ENCODE measurements at regions not wholly inside any gene's neighbourhood (a gene's known extent, or its start where the extent isn't known, plus 50 kb on each side); places are given as distances from the start of the nearest gene placed in this dataset.
A peak's percentile ranks its signal among the peaks of the same experiment; 100 is the strongest.

DNA sequence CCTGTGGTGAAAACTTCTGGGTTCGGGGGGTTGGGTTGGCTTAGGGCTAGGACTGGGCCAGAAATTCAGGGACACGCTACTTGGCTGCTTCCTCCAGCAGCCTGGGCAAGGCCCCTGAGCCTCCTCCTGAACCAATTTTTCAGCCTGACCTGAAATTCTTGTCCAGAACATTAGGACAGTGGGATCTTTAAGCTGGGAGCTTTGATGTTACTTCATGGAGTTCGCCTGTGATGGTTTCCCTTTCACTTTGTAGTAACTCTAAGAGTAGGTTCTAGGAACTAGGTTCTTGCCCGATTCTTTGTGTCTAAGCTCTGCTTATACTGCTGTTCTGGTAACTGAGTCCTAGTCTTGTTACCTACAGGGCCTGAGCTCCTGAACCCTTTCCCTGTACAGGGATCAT, 75.3 kb downstream of the S1PR1 start:
- WGBS, 4 donors, result 83 to 93% (median 91%) methylated on average over 4 of the region's 4 CpGs
- no peaks in the 10 kb centered on the region for H3K9me3 ChIP-seq
- peaks cover 0 to 11% (median 0%) of the 10 kb centered on the region in 9 donors for H3K27me3 ChIP-seq
- no peak overlapping the region for H3K4me3 ChIP-seq
- peaks cover 0 to 28% (median 0%) of the 10 kb centered on the region in 12 donors for H3K4me1 ChIP-seq
- no peaks in the 10 kb centered on the region for H3K36me3 ChIP-seq
- intact Hi-C loops (cut with DNase I), result loop anchor here in 3 of 10 donors (5.0 to 10.0 kb wide), 2 partner anchors 45 to 253 kb away; no protein-coding TSS in a partner anchor
- TF ChIP-seq, protein P1, sequence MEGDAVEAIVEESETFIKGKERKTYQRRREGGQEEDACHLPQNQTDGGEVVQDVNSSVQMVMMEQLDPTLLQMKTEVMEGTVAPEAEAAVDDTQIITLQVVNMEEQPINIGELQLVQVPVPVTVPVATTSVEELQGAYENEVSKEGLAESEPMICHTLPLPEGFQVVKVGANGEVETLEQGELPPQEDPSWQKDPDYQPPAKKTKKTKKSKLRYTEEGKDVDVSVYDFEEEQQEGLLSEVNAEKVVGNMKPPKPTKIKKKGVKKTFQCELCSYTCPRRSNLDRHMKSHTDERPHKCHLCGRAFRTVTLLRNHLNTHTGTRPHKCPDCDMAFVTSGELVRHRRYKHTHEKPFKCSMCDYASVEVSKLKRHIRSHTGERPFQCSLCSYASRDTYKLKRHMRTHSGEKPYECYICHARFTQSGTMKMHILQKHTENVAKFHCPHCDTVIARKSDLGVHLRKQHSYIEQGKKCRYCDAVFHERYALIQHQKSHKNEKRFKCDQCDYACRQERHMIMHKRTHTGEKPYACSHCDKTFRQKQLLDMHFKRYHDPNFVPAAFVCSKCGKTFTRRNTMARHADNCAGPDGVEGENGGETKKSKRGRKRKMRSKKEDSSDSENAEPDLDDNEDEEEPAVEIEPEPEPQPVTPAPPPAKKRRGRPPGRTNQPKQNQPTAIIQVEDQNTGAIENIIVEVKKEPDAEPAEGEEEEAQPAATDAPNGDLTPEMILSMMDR (IDR thresholded peaks at IDR 0.05), result no peak
- no peak for DNase-seq
- ATAC-seq, result no peak
- peak overlapping the region in 1 of 12 donors; percentile 38 for H3K27ac ChIP-seq

GRCh38 chr1:101313356-101313755, 76.5 kb downstream of the S1PR1 start:
- peaks cover 0 to 27% (median 0%) of the 10 kb centered on the region in 12 donors for H3K4me1 ChIP-seq
- DNase-seq (no peak), ATAC-seq (no peak)
- peaks cover 0 to 21% (median 0%) of the 10 kb centered on the region in 9 donors for H3K27me3 ChIP-seq
- TF ChIP-seq, protein P1 (IDR thresholded peaks at IDR 0.05), result no peak
- no peak for TF ChIP-seq POLR2A (IDR thresholded peaks at IDR 0.05)
- WGBS, 4 donors, result 91 to 97% (median 95%) methylated on average over 7 of the region's 7 CpGs
- H3K36me3 ChIP-seq, result no peaks in the 10 kb centered on the region
- no peak overlapping the region for H3K27ac ChIP-seq
- no peak overlapping the region for H3K4me3 ChIP-seq
- no peaks in the 10 kb centered on the region for H3K9me3 ChIP-seq
- intact Hi-C loops (cut with DNase I), result loop anchor here in 3 of 10 donors (5.0 to 10.0 kb wide), 2 partner anchors 44 to 251 kb away; no protein-coding TSS in a partner anchor

- Histone ChIP-seq H3K4me1 (peaks cover 0 to 20% (median 0%) of the 10 kb centered on the region in 12 donors), H3K9me3 (no peaks in the 10 kb centered on the region), H3K27ac (no peak overlapping the region), H3K36me3 (no peaks in the 10 kb centered on the region), H3K27me3 (peaks cover 0 to 24% (median 0%) of the 10 kb centered on the region in 9 donors), H3K4me3 (no peak overlapping the region)
- intact Hi-C loops (cut with DNase I), result loop anchor here in 3 of 10 donors (5.0 to 10.0 kb wide), 2 partner anchors 43 to 251 kb away; no protein-coding TSS in a partner anchor
- no peak for TF ChIP-seq POLR2A (IDR thresholded peaks at IDR 0.05)
- TF ChIP-seq, protein P1 (IDR thresholded peaks at IDR 0.05), result no peak
- DNase-seq (no peak), ATAC-seq (no peak)
- 97 to 100% (median 99%) methylated on average over 2 of the region's 2 CpGs for WGBS, 4 donors
Observed at GRCh38 chr1:101314244-101314643, 77.4 kb downstream of the S1PR1 start.

DNA sequence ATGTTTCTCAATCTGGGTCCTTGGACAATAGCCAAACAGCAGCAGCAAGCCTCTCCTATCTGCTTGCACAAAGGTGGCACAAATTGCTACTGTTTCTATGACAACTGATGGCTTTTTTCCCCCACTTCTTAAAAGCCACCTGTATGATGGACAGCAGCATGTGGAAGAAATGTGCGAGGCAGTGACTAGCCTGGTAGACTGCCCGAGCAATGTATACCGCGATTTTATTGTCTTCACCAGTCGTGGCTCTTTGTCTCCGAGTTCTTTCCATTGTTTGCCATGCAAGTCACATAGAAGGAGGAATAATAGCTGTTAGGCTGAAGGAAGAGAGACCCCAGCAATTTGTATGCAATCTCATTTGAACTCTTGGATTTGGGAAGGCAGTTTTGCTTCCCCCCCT, 79.4 kb downstream of the S1PR1 start:
- no peaks in the 10 kb centered on the region for H3K36me3 ChIP-seq
- peaks cover 0 to 1% (median 0%) of the 10 kb centered on the region in 12 donors for H3K4me1 ChIP-seq
- intact Hi-C loops (cut with DNase I), result loop anchor here in 1 of 10 donors (10.0 kb wide), 1 partner anchor 249 kb away; no protein-coding TSS in a partner anchor
- H3K27me3 ChIP-seq, result peaks cover 0 to 24% (median 0%) of the 10 kb centered on the region in 9 donors
- 86 to 92% (median 89%) methylated on average over 6 of the region's 6 CpGs for WGBS, 4 donors
- H3K27ac ChIP-seq, result no peak overlapping the region
- no peaks in the 10 kb centered on the region for H3K9me3 ChIP-seq
- DNase-seq, result no peak
- no peak for ATAC-seq
- TF ChIP-seq, protein P1 (IDR thresholded peaks at IDR 0.05), result no peak
- TF ChIP-seq POLR2A (IDR thresholded peaks at IDR 0.05), result no peak
- no peak overlapping the region for H3K4me3 ChIP-seq

All from heart left ventricle (tissue), 16 donors.